Natural killer cell treated with Interleukin-12 subunit alpha and Interleukin-12 subunit beta and Interleukin-15 and Interleukin-18, amount 100 ng/mL, for 72 hours (primary cell): ENCODE measurements at regions not wholly inside any gene's neighbourhood (a gene's known extent, or its start where the extent isn't known, plus 50 kb on each side); places are given as distances from the start of the nearest gene placed in this dataset.
"Not testable (repeated sequence)": the region's sequence is repeated elsewhere in the genome, so short reads cannot be mapped to it uniquely, and the experiment has no call there.

ENCODE experiments used
- ATAC-seq, 2 donors: fragments of 150-1000 bp; cut with Tn5 transposase in 1 of 2; sonication (Bioruptor Pico), chemical (Tn5 transposase) in 1 of 2; 2 replicates each; pipeline ENCODE4 v1.10.0; 2021
- DNase-seq: peaks from one replicate; pipeline ENCODE4 v3.0.0; 2022; ENCODE audit warnings: low spot score
- H3K27ac Mint-ChIP-seq, 2 donors: 1 replicate in 1 of 2; 2 replicates in 1 of 2; pipeline ENCODE4 v1.8.0; 2022; ENCODE audit warnings: mixed read lengths in 2 of 2, mild to moderate bottlenecking in 1 of 2, moderate library complexity in 1 of 2
- H3K27me3 Mint-ChIP-seq, 2 donors: 1 replicate in 1 of 2; 2 replicates in 1 of 2; pipeline ENCODE4 v1.8.0; 2022; ENCODE audit warnings: mixed read lengths in 2 of 2
- H3K36me3 Mint-ChIP-seq: one replicate; pipeline ENCODE4 v1.8.0; 2022; ENCODE audit warnings: mixed read lengths
- H3K4me1 Mint-ChIP-seq, 2 donors: 1 replicate in 1 of 2; 2 replicates in 1 of 2; pipeline ENCODE4 v1.8.0; 2022; ENCODE audit warnings: low read depth in 2 of 2, mixed read lengths in 2 of 2, mild to moderate bottlenecking in 1 of 2
- H3K4me3 Mint-ChIP-seq: one replicate; pipeline ENCODE4 v1.8.0; 2022; ENCODE audit warnings: mixed read lengths
- H3K9me3 Mint-ChIP-seq: 2 replicates; pipeline ENCODE4 v1.8.0; 2022; ENCODE audit warnings: mixed read lengths

DNA sequence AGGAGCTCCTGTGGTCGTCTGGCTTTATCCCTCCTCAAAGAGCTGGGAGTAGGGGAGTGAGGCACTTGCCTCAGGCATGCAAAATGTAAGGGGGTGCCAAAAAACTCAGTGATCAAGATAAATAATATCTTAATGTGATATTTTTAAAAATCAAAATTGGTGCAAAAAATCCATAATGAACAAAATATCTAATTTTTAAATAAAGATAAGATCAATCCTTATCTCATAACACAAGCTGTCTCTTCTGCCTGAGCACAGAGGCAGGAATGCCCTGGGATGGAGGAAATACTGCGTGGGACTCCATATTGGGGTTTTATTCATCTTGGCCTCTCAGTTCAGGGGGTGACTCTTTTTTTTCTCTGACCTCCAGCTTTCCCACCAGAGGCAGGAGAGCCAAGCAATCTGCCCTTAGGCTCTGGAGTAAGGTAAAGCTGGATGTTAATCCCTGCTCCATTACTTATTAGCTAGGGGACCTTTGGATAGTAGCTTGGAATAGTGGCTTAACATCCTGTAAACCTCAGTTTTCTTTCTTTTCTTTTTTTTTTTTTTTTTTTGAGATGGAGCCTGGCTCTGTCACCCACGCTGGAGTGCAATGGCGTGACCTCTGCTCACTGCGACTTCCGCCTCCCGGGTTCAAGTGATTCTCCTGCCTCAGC is 77.3 kb upstream of the NFASC start:
- no peak overlapping the region for H3K27ac Mint-ChIP-seq
- no peak overlapping the region for H3K4me3 Mint-ChIP-seq
- peaks cover 20 to 28% of the 10 kb centered on the region in 2 donors for H3K27me3 Mint-ChIP-seq
- no peaks in the 10 kb centered on the region for H3K9me3 Mint-ChIP-seq
- DNase-seq (no peak), ATAC-seq (no peak)
- no peaks in the 10 kb centered on the region for H3K36me3 Mint-ChIP-seq
- H3K4me1 Mint-ChIP-seq, result peaks cover 0 to 6% of the 10 kb centered on the region in 2 donors

DNA sequence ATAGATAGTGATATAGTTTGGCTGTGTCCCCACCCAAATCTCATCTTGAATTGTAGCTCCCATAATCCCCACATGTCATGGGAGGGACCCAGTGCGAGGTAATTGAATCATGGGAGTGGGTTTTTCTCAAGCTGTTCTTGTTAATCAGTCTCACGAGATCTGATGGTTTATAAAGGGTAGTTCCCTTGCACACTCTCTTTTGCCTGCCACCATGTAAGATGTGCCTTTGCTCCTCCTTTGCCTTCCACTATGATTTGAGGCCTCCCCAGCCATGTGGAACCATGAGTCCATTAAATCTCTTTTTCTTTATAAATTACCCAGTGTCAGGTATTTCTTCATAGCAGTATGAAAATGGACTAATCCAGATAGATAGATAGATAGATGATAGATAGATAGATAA is 73.8 kb upstream of the NFASC start:
- H3K36me3 Mint-ChIP-seq, H3K9me3 Mint-ChIP-seq, ATAC-seq, H3K4me3 Mint-ChIP-seq, H3K4me1 Mint-ChIP-seq, H3K27ac Mint-ChIP-seq, DNase-seq: not testable (repeated sequence)
- peaks cover 0 to 15% of the 10 kb centered on the region in 2 donors for H3K27me3 Mint-ChIP-seq

- H3K4me3 Mint-ChIP-seq, result no peak overlapping the region
- no peaks in the 10 kb centered on the region for H3K4me1 Mint-ChIP-seq
- H3K36me3 Mint-ChIP-seq, result no peaks in the 10 kb centered on the region
- H3K9me3 Mint-ChIP-seq, result no peaks in the 10 kb centered on the region
- no peak overlapping the region for H3K27ac Mint-ChIP-seq
- no peak for ATAC-seq
- H3K27me3 Mint-ChIP-seq, result peaks cover 0 to 14% of the 10 kb centered on the region in 2 donors
- no peak for DNase-seq
These were observed 73.3 kb upstream of the NFASC start for GRCh38 chr1:204797401-204797800.

DNA sequence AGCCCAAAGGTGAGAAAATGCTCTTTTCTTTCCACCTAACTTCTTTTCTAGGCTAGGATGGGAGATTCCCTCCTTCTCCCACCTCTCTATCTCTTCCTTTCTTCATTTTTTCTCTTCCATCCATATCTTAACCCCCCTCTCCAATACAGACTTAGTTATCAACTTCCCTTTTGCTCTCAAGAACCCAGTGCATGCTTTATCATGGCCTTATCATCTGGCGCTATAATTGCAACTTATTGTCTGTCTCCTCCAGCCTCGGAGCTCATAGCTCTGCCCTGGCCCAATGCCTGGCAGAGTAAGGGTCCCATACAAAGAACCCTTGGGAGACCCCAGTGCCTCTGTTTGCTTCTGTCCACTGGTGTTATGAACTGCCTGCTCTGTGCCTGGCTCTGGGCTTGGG is 71.0 kb upstream of the NFASC start:
- H3K27me3 Mint-ChIP-seq, result peaks cover 0 to 8% of the 10 kb centered on the region in 2 donors
- no peak overlapping the region for H3K27ac Mint-ChIP-seq
- H3K4me3 Mint-ChIP-seq, result no peak overlapping the region
- no peak for ATAC-seq
- no peak for DNase-seq
- no peaks in the 10 kb centered on the region for H3K9me3 Mint-ChIP-seq
- no peaks in the 10 kb centered on the region for H3K36me3 Mint-ChIP-seq
- H3K4me1 Mint-ChIP-seq, result no peaks in the 10 kb centered on the region

DNA sequence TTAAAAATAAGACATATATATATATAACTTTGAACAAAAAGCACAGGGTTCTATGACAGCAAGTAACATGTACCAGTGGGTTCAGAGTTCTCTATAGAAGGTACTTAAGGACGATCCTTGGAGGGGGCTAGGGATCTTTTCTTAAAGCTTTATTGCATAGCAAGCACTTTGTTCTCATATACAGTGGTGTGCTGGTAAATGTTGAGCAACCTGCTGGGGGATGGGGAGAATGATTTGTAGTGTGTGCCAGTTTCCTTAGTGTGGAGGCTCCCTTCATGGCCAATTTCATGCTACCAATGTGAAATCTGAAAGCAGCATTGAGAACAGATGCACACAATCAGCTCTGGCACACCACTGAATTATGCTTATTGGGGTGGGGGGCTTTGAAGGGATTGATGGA is 69.5 kb upstream of the NFASC start:
- no peak for DNase-seq
- Mint-ChIP-seq H3K27ac (no peak overlapping the region), H3K9me3 (no peaks in the 10 kb centered on the region), H3K36me3 (no peaks in the 10 kb centered on the region), H3K4me3 (no peak overlapping the region), H3K4me1 (no peaks in the 10 kb centered on the region), H3K27me3 (peaks cover 0 to 5% of the 10 kb centered on the region in 2 donors)
- no peak for ATAC-seq

DNA sequence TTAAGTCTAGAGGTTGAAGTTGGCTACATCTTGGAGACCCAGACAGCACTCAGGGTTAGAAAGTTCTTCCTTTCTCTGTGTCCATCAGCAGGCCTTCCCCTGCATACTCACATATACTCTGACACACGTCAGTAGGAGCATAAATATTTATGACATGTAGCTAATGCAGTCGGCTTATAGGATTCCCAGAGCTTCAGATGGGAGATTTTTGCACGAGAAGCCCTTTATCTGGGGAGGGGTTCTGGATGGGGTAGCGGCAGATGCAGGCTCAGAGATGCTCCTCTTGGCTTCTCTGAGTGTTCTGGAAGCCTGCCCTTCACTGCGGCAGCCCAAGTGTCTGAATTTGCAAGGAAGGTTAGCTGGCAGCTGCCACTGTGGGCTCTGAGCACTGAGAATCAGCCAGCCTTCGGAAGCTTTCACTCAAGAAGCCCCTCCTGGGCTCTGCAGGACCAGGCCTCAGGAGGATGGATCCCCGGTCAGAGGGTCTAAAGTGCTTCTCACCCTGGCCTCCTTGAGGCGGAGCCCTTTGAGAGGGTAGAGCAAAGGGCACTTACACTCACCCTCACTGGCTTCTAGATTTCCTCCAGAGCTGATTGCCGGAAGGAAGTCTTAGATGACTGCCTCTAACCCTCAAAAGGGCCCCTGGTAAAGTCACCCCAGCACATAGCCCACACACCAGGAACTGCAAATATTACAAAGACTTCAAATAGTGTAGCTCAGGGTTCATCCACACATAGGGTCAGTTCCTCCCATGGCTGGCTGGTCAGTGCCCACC is 68.1 kb upstream of the NFASC start:
- peaks cover 0 to 5% of the 10 kb centered on the region in 2 donors for H3K27me3 Mint-ChIP-seq
- no peak overlapping the region for H3K4me3 Mint-ChIP-seq
- H3K4me1 Mint-ChIP-seq, result peaks cover 0 to 6% of the 10 kb centered on the region in 2 donors
- H3K36me3 Mint-ChIP-seq, result no peaks in the 10 kb centered on the region
- H3K27ac Mint-ChIP-seq, result no peak overlapping the region
- ATAC-seq, result no peak
- DNase-seq, result no peak
- H3K9me3 Mint-ChIP-seq, result no peaks in the 10 kb centered on the region

GRCh38 chr1:204803607-204804006 is 67.1 kb upstream of the NFASC start:
- H3K27ac Mint-ChIP-seq, result no peak overlapping the region
- H3K4me1 Mint-ChIP-seq, result peaks cover 0 to 6% of the 10 kb centered on the region in 2 donors
- DNase-seq, result no peak
- H3K4me3 Mint-ChIP-seq, result no peak overlapping the region
- no peaks in the 10 kb centered on the region for H3K9me3 Mint-ChIP-seq
- H3K36me3 Mint-ChIP-seq, result no peaks in the 10 kb centered on the region
- H3K27me3 Mint-ChIP-seq, result peaks cover 0 to 3% of the 10 kb centered on the region in 2 donors
- ATAC-seq, result no peak

DNA sequence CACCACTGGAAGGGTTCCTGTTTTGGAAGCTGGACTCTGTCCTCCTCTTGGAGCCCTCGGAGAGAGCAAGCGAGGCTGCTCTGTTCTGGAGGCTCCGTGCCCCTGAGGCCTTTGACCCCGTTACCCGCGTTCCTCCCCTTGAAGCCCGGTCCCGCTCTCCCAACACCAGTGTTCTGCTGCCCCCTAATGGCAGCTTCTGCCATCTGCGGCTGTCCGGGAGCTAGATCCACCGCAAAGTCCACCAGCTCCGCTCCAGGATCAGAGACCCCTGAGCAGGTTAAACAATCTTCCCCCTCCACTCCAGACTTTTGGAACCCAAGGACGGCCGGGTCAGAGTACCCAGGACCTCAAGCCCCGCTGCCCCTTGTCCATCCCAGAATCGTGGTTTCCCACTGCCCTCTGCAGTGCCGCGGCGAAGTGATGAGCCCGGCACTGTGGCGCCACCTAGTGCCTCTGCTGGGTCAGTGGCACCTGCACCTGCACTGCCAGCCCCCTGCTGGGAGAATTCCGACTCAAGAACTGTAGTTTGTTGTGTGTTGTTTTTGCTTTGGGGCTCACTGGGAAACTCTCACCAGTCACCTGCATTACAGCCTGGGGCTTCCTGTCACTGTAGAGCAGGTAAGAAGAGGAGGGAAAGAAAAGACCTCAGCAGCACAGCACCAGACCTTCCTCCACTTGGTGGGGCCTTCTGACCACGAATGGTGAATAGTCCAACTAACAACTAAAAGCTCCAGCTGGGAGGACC is 63.5 kb upstream of the NFASC start:
- no peak overlapping the region for H3K27ac Mint-ChIP-seq
- DNase-seq (peak; percentile 82), ATAC-seq (peak; percentile 94)

GRCh38 chr1:204809488-204809887 is 61.2 kb upstream of the NFASC start:
- H3K27ac Mint-ChIP-seq, result no peak overlapping the region
- DNase-seq, result no peak
- no peak for ATAC-seq

More for the DNA sequence above, 63.5 kb upstream of the NFASC start:
- no peaks in the 10 kb centered on the region for H3K36me3 Mint-ChIP-seq
- H3K27me3 Mint-ChIP-seq, result peaks cover 0 to 4% of the 10 kb centered on the region in 2 donors
- peaks cover 0 to 6% of the 10 kb centered on the region in 2 donors for H3K4me1 Mint-ChIP-seq
- H3K9me3 Mint-ChIP-seq, result no peaks in the 10 kb centered on the region
- peak overlapping the region; percentile 78 for H3K4me3 Mint-ChIP-seq

DNA sequence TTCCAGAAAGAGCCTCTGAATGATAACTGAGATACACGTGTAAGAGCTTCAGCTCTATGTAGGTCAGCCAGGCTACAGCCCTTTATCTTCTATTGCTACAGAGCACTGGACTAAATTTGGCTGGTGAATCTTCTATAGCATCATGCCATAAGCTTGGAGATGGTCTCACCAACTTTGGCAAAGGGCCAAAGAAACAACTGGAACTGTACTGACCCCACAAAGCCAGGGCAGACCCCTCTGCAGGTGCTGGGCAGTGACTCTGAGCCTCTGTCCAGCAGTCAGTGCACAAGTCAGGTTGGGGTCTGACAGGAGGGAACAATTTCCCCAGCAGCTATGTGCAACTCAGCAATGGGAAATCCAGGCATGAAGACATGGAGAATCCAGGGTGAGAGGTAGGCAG is 57.8 kb upstream of the NFASC start:
- Mint-ChIP-seq H3K27me3 (peaks cover 20% of the 10 kb centered on the region in 2 donors), H3K4me3 (no peak overlapping the region), H3K27ac (no peak overlapping the region), H3K9me3 (no peaks in the 10 kb centered on the region), H3K36me3 (no peaks in the 10 kb centered on the region), H3K4me1 (no peaks in the 10 kb centered on the region)
- DNase-seq (no peak), ATAC-seq (no peak)

More at GRCh38 chr1:204809488-204809887, 61.2 kb upstream of the NFASC start:
- H3K4me3 Mint-ChIP-seq, result no peak overlapping the region
- H3K36me3 Mint-ChIP-seq, result no peaks in the 10 kb centered on the region
- H3K4me1 Mint-ChIP-seq, result peaks cover 0 to 6% of the 10 kb centered on the region in 2 donors
- H3K9me3 Mint-ChIP-seq, result no peaks in the 10 kb centered on the region
- H3K27me3 Mint-ChIP-seq, result peaks cover 0 to 8% of the 10 kb centered on the region in 2 donors

DNA sequence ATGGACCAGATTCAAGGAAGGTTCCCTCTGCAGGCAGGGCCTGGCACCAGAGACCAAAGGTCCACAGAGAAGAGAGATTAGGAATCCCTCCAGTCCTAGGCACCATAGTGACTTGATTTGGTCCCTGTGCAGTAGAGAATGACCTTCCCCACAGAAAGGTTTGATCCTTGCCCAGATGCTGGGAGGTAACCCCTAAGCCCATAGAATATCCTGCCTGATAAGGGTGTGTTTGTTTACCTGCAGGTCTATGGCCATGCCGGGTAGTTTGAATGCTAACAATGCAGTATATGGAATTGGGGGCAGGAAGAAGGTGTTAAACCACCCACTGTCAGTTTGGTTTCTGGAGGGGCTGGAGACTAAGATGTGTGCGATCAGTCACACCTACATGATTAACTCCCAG is 57.1 kb upstream of the NFASC start:
- no peaks in the 10 kb centered on the region for H3K36me3 Mint-ChIP-seq
- no peak overlapping the region for H3K4me3 Mint-ChIP-seq
- H3K27me3 Mint-ChIP-seq, result peaks cover 20 to 24% of the 10 kb centered on the region in 2 donors
- DNase-seq (no peak), ATAC-seq (no peak)
- H3K9me3 Mint-ChIP-seq, result no peaks in the 10 kb centered on the region
- no peaks in the 10 kb centered on the region for H3K4me1 Mint-ChIP-seq
- H3K27ac Mint-ChIP-seq, result no peak overlapping the region

DNA sequence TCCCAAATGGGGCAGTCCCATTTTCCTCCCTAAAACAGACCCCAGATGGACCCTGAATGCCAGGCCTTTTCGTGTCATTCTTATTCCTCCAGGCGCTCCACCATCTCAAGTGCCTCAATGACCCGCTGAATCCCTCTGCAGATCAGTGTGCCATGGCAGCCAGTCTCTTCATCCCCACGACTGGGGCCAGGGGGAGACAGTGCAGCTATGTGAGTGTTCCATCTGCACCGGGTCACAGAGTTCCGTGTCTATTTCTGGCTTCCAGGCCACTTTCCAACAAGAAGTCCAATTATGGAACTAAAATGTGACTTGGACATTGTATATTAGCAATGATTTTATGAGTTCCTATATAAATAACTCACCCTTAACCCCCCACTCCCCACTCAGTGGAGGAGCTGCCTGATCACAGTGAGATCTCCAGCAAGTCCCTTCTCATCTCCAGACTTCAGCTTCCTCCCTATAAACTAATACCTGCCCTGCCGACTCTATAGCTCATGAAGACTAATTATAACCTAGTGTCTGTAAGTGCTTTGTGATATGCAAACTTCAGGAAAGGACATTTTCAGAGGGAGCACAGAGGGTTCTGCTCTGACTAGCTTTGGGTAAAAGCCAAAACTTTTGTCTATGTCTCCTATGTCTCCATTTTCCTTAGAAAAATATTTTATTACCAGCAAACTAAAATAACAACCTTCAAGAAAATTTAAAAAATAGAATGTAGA is 56.3 kb upstream of the NFASC start:
- Mint-ChIP-seq H3K36me3 (no peaks in the 10 kb centered on the region), H3K27ac (no peak overlapping the region), H3K4me1 (no peaks in the 10 kb centered on the region), H3K27me3 (peaks cover 20 to 24% of the 10 kb centered on the region in 2 donors), H3K4me3 (no peak overlapping the region), H3K9me3 (no peaks in the 10 kb centered on the region)
- no peak for DNase-seq
- ATAC-seq, result no peak

DNA sequence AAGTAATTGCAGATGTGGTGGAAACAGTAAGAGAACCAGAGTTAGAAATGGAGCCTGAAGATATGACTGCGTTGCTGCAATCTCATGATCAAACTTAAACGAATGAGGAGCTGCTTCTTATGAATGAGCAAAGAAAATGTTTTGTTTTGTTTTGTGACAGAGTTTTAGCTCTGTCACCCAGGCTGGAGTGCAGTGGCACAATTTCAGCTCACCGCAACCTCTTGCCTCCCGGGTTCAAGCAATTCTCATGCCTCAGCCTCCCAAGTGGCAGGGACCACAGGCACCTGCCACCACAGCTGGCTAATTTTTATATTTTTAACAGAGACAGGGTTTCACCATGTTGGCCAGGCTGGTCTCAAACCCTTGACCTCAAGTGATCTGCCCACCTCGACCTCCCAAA is 53.3 kb upstream of the NFASC start:
- Mint-ChIP-seq H3K36me3 (no peaks in the 10 kb centered on the region), H3K4me1 (no peaks in the 10 kb centered on the region), H3K27ac (no peak overlapping the region), H3K4me3 (no peak overlapping the region), H3K27me3 (peaks cover 20 to 24% of the 10 kb centered on the region in 2 donors), H3K9me3 (no peaks in the 10 kb centered on the region)
- DNase-seq (no peak), ATAC-seq (no peak)
